Gastroesophageal sphincter (tissue), 4 donors: ENCODE measurements at regions not wholly inside any gene's neighbourhood (a gene's known extent, or its start where the extent isn't known, plus 50 kb on each side); places are given as distances from the start of the nearest gene placed in this dataset.

Experiments
- ATAC-seq: fragments of 150-250 bp; one replicate; pipeline ENCODE4 v1.9.1; 2016; ENCODE audit warnings: mild to moderate bottlenecking, moderate library complexity
- H3K27ac ChIP-seq, 4 donors: fragments of 200-600 bp; sonication (generic) in 3 of 4; 1 replicate in 3 of 4; 2 replicates in 1 of 4; pipeline ENCODE4 v1.5.1; 2016 to 2019
- H3K27me3 ChIP-seq: fragments of 200-600 bp; sonication (generic); one replicate; pipeline ENCODE4 v1.5.1; 2019
- H3K36me3 ChIP-seq, 2 donors: fragments of 200-600 bp; sonication (generic); one replicate each; pipeline ENCODE4 v1.5.1; 2019; ENCODE audit warnings: control low read depth in 1 of 2
- H3K4me1 ChIP-seq, 3 donors: fragments of 200-600 bp; sonication (generic); 1 replicate in 2 of 3; 2 replicates in 1 of 3; pipeline ENCODE4 v1.5.1; 2016 to 2019; ENCODE audit warnings: control low read depth in 2 of 3
- H3K4me3 ChIP-seq, 2 donors: fragments of 200-600 bp; sonication (generic); one replicate each; pipeline ENCODE4 v1.5.1; 2019; ENCODE audit warnings: mild to moderate bottlenecking in 1 of 2, moderate library complexity in 1 of 2
- H3K9me3 ChIP-seq, 3 donors: fragments of 200-600 bp; sonication (generic); one replicate each; pipeline ENCODE4 v1.5.1; 2017 to 2019; ENCODE audit warnings: control low read depth in 2 of 3
- EP300 ChIP-seq: sonication (generic); formaldehyde crosslinking; IDR thresholded peaks from one replicate; pipeline ENCODE4 v1.6.1; 2017; ENCODE audit warnings: antibody characterized with exemption, mild to moderate bottlenecking
- POLR2A ChIP-seq, 2 donors: fragments of 450-650 bp; IDR thresholded peaks; one replicate each; pipeline ENCODE4 v1.6.1; 2017; ENCODE audit warnings: antibody characterized with exemption in 2 of 2, mild to moderate bottlenecking in 2 of 2, moderate library complexity in 1 of 2
- POLR2AphosphoS5 ChIP-seq: sonication (generic); formaldehyde crosslinking; IDR thresholded peaks from one replicate; pipeline ENCODE4 v1.6.1; 2017; ENCODE audit warnings: antibody characterized with exemption
- WGBS, 2 donors: methylation state at CpG; one replicate each; pipeline ENCODE4 v1.1.5; 2018; ENCODE audit warnings: low coverage in 1 of 2; 5-methylcytosine and 5-hydroxymethylcytosine counted together
- TF ChIP-seq, protein P1 (sequence below), 4 experiments: fragments of 200-600 bp in 2 of 4; fragments of 450-650 bp in 2 of 4; sonication (generic) in 1 of 4; IDR thresholded peaks; one replicate each; pipeline ENCODE4 v1.5.1; 2017 to 2019; ENCODE audit warnings: antibody characterized with exemption in 4 of 4, mild to moderate bottlenecking in 2 of 4, moderate library complexity in 2 of 4

DNA sequence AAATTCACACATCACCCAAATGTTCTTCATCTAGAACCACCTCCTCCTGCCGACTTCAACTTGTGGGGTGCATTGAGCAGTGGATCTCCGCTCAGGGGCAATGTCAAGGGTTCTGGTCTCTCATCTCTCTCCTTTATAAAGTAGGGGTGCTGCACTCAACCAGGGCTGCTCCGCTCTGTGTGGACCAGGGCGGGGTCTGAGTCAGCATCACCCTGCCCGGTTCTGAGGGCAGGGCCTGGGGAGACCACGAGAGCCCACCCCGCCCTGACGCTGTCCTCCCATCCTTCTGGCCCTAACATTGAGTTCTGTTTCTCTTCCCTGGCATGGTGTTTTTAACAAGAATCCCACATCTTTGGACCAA, 311.6 kb upstream of the DIO3 start:
- Histone ChIP-seq H3K27me3 (peaks cover 42% of the 10 kb centered on the region), H3K4me3 (no peak overlapping the region), H3K9me3 (no peaks in the 10 kb centered on the region), H3K36me3 (no peaks in the 10 kb centered on the region), H3K27ac (no peak overlapping the region), H3K4me1 (no peaks in the 10 kb centered on the region)
- WGBS, 2 donors, result 94% methylated on average over 6 of the region's 8 CpGs; no CpG with 5 or more reads in 1 of the 2 donors
- TF ChIP-seq EP300 (no peak), POLR2A (IDR thresholded peaks at IDR 0.05) (no peak), POLR2AphosphoS5 (no peak)
- TF ChIP-seq, protein P1, sequence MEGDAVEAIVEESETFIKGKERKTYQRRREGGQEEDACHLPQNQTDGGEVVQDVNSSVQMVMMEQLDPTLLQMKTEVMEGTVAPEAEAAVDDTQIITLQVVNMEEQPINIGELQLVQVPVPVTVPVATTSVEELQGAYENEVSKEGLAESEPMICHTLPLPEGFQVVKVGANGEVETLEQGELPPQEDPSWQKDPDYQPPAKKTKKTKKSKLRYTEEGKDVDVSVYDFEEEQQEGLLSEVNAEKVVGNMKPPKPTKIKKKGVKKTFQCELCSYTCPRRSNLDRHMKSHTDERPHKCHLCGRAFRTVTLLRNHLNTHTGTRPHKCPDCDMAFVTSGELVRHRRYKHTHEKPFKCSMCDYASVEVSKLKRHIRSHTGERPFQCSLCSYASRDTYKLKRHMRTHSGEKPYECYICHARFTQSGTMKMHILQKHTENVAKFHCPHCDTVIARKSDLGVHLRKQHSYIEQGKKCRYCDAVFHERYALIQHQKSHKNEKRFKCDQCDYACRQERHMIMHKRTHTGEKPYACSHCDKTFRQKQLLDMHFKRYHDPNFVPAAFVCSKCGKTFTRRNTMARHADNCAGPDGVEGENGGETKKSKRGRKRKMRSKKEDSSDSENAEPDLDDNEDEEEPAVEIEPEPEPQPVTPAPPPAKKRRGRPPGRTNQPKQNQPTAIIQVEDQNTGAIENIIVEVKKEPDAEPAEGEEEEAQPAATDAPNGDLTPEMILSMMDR (IDR thresholded peaks at IDR 0.05), result no peak
- no peak for ATAC-seq

DNA sequence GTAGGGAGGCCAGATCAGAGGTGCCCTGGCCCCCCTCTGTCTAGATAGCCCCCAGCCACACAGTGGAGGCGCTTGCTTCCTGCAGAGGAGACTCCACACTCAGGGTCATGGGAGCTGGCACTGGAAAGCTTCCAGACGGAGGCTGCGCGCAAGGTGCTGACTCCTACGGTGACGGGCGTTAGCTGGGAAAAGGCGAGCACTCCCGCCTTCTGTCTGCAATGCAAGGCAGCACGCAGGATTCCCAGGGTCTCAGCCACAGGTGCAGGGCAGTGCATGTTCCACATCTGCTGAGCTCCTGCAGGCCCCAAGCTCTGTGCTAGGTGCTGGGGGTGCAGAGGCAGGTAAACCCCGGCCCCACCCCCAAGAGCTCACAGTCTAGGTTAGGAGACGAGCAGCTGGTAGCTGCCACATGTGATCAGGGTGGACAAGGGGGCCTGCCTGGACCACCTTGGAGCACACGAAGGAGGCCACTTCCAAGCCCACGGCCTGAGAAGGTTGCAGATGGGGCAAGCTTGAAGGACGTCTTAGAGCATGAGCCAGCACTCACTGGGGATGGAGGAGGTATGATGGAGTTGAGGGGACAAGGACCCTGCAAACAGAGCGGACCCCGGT, 310.9 kb upstream of the DIO3 start:
- Histone ChIP-seq H3K9me3 (no peaks in the 10 kb centered on the region), H3K27ac (no peak overlapping the region), H3K36me3 (no peaks in the 10 kb centered on the region), H3K4me3 (no peak overlapping the region), H3K27me3 (peaks cover 42% of the 10 kb centered on the region), H3K4me1 (no peaks in the 10 kb centered on the region)
- no peak for ATAC-seq
- TF ChIP-seq POLR2A (IDR thresholded peaks at IDR 0.05) (no peak), POLR2AphosphoS5 (no peak), EP300 (no peak)
- TF ChIP-seq, protein P1 (IDR thresholded peaks at IDR 0.05), result no peak
- 89 to 100% methylated on average over 3 to 8 of the region's 17 CpGs for whole genome bisulfite sequencing, 2 donors

DNA sequence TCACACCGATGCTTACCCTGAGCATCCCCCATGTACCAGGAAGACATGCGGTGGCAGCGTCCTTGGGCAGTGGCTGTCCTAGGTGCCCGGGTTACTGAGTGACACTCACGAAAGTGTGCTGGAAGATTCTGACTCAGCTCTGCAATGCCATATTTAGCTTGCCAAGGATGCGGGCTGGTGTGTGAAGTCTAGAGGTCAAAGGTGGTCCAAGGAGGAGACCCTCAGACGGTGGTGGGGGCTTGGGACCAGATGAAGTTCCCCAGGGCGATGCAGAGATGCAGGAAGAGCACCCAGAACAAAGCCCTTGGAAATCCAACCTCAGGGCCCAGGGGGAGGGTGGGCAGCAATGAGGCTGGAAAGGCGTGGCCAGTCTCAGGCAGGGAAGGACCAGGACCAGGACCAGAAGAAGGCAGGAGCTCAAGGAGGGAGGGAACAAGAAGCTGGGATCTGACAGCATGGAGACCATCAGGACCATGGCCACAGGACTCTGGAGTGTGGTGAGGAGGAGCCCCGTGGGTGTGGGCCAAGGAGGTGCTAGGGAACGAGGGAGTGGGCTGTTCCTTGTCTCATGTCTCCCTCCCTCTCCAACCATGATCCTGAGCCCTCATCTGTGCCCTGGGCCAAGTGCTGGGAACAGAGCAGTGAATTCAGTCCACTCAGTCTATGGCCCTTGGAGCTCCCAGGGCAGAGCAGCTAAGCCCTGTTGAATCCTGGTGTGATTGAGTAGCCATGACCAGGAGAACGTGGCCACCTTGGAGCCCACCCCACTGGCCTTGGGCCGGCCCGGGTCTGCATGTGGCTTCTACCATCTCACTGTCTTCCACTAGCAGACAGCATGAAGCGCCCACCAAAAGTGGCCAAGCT, 310.1 kb upstream of the DIO3 start:
- TF ChIP-seq, protein P1 (IDR thresholded peaks at IDR 0.05), result no peak
- no peak for TF ChIP-seq POLR2AphosphoS5
- no peak for TF ChIP-seq POLR2A (IDR thresholded peaks at IDR 0.05)
- no peak for TF ChIP-seq EP300
- Histone ChIP-seq H3K27ac (no peak overlapping the region), H3K27me3 (peaks cover 42% of the 10 kb centered on the region), H3K36me3 (no peaks in the 10 kb centered on the region), H3K9me3 (no peaks in the 10 kb centered on the region), H3K4me1 (no peaks in the 10 kb centered on the region), H3K4me3 (no peak overlapping the region)
- 90 to 91% methylated on average over 4 to 7 of the region's 15 CpGs for WGBS, 2 donors
- no peak for ATAC-seq

DNA sequence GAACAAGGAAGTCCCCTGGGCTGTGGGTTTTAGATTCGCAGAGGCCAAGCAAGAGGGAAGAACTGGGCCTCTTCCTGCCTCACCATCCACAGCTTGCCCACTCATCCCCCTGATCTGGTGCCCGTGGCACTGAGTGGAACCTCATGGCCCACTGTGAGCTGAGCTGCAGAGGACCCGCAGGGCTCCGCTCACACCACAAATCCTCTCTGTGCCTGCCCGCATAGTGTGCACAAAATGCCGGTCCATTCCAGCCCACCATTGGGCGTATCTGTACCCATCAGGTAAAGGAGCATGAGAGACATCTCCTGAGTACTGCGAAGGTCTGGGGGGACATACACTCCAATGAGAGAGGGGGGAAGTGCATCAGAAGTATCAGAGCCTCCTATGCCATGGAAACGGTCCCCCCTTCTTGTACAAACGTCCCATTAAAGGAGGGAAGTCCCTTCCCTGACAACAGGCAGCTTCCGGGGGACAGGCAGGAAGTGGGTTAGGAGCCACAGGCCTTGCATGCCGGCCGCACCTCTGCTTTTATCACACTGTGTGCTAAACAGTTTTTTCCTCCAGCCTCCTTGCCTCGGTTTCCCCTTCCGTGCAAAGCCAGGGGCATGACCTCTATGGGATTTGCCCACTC, 309.4 kb upstream of the DIO3 start:
- TF ChIP-seq EP300 (no peak), POLR2AphosphoS5 (no peak), POLR2A (IDR thresholded peaks at IDR 0.05) (no peak)
- TF ChIP-seq, protein P1 (IDR thresholded peaks at IDR 0.05), result no peak
- Histone ChIP-seq H3K9me3 (no peaks in the 10 kb centered on the region), H3K27me3 (peaks cover 42% of the 10 kb centered on the region), H3K4me1 (no peaks in the 10 kb centered on the region), H3K4me3 (no peak overlapping the region), H3K27ac (no peak overlapping the region), H3K36me3 (no peaks in the 10 kb centered on the region)
- ATAC-seq, result no peak
- 73 to 86% methylated on average over 7 to 10 of the region's 15 CpGs for WGBS, 2 donors
